Caki2 (cell line): ENCODE measurements at regions not wholly inside any gene's neighbourhood (a gene's known extent, or its start where the extent isn't known, plus 50 kb on each side); places are given as distances from the start of the nearest gene placed in this dataset.

ENCODE experiments used
- DNase-seq: peaks from one replicate; pipeline ENCODE4 v3.0.0-alpha.2; 2015; ENCODE audit warnings: low read depth
- in situ Hi-C: cut with HindIII; loops from 2 replicates; pipeline ENCODE4 v1.10.0; 2016; ENCODE audit warnings: low sequenced_read_pairs, low pct_unique_long_range_greater_than_20kb, mixed read lengths

DNA sequence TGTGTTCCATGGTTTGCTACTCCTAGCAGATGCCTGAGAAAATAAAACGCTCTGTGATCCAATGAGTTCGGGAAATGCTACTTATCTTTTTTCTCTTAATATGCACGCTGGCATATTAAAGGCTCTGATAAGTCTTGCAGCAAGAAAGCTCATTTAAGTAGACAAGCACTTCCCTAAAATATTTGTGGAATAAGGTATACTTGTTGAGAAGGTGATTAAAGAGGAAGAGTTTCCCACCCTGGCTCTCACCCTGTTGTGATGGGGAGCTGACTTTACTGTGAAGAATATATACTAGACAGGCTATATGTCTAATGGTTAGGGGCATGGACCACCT, 279.4 kb downstream of the RPS24 start:
- in situ Hi-C loops: no loop called here
- DNase-seq: no peak

DNA sequence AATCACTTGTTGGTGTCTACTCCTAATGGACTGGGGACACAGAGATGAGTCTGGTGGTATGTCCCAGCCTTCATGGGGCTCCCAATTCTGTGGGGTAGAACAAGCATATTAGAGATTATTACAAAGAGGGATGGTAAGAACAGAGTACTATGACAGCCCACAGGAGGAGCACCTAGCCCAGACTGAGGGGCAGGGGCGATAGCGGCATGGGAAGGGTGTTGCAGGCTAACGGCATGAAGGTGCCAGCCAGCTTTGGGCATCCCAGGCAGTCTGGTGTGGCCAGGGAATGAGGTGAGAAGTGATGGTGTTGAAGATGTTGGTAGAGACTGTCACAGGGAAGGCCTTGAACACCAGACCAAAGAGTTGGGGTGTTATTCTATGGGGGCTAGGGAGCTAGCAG, 280.0 kb downstream of the RPS24 start:
- no peak for DNase-seq
- in situ Hi-C loops: no loop called here

DNA sequence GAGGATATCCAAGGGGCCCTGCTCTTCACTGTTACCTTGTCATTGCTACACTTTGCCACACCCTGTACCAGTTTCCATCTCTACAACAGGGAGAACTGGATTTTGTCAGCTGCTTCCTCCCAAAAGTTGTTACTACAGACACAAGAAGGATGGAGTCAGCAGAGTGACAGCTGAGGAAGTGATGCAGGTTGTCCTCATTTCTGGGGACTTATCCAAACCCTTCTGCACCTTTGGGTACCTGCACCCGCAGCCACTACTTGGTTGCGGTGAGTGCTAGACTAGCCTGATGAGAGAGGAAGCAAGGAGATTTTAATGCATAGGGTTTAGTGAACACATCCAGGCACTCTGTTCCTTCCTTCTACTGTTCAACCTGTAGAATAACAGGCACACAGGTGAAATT, 281.0 kb downstream of the RPS24 start:
- DNase-seq: no peak
- in situ Hi-C loops: no loop called here

- no peak for DNase-seq
- in situ Hi-C loops: no loop called here
Measured at GRCh38 chr10:78316451-78316931, 282.8 kb downstream of the RPS24 start.

GRCh38 chr10:78318305-78318704, 284.6 kb downstream of the RPS24 start:
- in situ Hi-C loops: no loop called here
- no peak for DNase-seq

- no peak for DNase-seq
- in situ Hi-C loops: no loop called here
Measured at GRCh38 chr10:78319371-78319770, 285.7 kb downstream of the RPS24 start.

GRCh38 chr10:78319841-78320240, 286.2 kb downstream of the RPS24 start:
- DNase-seq: no peak
- in situ Hi-C loops: no loop called here

GRCh38 chr10:78320506-78320905, 286.8 kb downstream of the RPS24 start:
- in situ Hi-C loops: no loop called here
- no peak for DNase-seq

- no peak for DNase-seq
- in situ Hi-C loops: no loop called here
Measured at GRCh38 chr10:78321000-78321399, 287.3 kb downstream of the RPS24 start.

GRCh38 chr10:78321500-78321899, 287.8 kb downstream of the RPS24 start:
- in situ Hi-C loops: no loop called here
- no peak for DNase-seq

- in situ Hi-C loops: no loop called here
- DNase-seq: no peak
Measured at GRCh38 chr10:78326372-78326771, 292.7 kb downstream of the RPS24 start.

DNA sequence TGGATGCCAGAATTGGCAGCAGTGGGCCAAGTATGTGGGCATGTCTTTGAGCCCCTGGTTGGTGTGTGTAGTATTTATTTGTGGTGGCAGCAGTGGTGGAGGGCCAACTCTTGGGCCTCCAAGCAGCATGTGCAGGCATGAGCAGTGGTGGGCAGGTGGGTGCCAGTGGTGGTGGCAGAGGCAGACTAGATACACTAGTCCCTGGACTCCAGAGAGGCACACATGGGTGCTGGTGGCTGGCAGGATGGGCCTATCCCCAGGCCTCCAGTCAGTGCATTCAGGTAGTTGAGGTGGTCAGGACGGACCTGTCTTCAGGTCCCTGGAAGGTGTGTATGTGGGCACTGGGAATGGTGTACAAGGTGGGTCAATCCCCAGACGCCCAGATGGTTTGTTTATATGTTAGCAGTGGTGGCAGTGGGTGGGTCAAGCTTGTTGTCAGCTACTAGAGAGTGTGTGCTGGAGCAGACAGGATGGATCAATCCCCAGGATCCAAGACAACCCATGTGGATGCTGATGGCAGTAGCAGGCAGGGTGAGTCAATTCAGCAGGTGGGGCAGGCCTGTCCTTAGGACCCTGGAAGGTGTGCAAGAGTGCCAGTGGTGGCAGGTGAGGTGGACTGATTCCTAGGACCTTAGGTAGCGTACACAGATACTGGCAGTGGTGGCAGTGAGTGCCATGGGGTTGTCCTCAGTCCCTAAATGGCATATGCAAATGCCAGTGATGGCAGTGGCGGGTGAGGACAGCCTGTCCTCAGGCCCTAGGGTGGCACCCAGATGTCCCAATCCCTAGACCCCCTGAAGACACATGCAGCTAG, 294.3 kb downstream of the RPS24 start:
- no peak for DNase-seq
- in situ Hi-C loops: no loop called here

GRCh38 chr10:78328592-78329404, 295.1 kb downstream of the RPS24 start:
- in situ Hi-C loops: no loop called here
- DNase-seq: no peak

DNA sequence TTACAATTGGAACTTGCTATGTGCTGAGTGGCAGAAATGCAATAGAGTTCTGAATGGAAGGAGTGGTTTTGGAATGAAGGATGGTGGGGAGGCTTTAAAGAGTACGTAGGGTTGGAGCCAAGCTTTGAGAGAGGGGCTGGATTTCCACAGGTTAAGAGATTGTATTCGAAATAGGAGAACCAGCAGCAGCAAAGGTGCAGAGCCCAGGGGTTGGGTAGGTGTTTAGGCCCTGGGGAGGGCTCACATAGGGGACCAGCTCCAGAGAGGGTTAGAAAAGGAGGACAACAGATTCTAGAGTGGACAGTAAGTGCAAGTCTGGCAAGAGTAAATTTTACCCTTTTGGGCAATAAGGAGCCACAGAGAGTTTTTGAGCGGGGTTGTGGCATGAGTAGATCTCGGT, 297.2 kb downstream of the RPS24 start:
- DNase-seq: no peak
- in situ Hi-C loops: no loop called here

DNA sequence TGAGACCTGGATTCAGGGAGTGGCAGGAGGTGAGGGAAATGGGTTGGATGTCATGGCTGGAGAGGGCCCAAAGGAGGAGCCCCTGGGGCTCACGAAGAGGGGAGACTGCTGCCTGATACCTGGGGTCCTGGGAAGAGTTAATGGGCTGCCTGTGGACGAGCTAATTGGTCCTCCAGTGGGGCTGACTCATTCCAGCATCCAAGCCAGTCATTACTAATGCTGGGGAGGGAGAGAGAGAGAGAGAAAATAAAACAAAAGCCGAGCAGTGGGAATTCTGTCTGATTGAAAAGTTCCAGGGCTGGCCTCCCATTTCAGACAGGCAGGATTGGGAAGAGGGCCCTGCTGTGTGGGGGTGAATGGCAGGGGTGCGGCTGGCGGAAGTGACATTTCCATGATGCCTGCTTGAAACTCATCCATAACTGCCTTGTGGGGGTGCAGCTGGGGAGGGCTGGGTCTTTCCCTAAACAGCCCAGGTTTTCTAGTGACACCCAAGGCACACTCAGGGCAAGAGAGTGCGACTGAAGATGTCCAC, 297.8 kb downstream of the RPS24 start:
- no peak for DNase-seq
- in situ Hi-C loops: no loop called here

- in situ Hi-C loops: no loop called here
- no peak for DNase-seq
Measured at GRCh38 chr10:78332012-78332411, 298.3 kb downstream of the RPS24 start.

GRCh38 chr10:78332657-78333056, 299.0 kb downstream of the RPS24 start:
- in situ Hi-C loops: no loop called here
- no peak for DNase-seq

GRCh38 chr10:78333362-78334143, 299.9 kb downstream of the RPS24 start:
- no peak for DNase-seq
- in situ Hi-C loops: no loop called here

DNA sequence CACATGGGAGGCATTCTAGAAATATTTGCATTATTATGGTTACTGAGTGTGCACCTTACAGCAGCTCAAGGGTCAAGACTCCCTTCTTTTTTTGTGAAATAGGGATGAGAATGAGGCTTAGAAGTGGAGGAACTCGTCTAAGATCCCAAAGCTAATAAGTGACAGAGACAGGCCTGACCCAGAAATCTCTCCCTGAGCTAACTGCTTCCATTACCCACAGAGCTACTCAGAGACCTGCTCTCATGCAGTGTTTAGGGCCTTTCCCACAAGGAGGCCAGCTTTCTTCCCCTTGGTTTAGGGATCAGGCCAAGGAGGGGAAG, 301.7 kb downstream of the RPS24 start:
- DNase-seq: no peak
- in situ Hi-C loops: no loop called here
